ENCODE measurements at regions not wholly inside any gene's neighbourhood (a gene's known extent, or its start where the extent isn't known, plus 50 kb on each side); places are given as distances from the start of the nearest gene placed in this dataset.

DNA sequence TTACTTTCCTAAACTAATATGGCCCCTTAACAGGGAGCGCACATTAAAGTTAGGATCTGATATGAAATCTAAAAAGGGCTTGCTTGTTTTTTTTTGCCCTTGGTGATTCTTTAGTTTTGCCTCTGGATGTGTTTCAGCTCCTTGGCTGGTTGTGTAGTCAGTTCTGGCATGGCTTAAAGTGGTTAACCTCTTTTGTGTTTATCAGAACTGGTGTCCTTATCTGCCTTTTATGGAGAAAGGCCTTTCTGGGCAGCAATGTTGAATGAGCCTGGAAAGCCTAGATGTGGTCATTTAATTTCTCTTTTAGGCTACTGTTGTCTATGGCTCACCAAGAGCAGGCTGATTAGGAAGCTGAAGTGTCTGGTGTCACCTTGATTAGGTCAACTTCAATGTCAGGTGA is 254.5 kb upstream of the ROPN1 start:
- TF ChIP-seq, protein P1, sequence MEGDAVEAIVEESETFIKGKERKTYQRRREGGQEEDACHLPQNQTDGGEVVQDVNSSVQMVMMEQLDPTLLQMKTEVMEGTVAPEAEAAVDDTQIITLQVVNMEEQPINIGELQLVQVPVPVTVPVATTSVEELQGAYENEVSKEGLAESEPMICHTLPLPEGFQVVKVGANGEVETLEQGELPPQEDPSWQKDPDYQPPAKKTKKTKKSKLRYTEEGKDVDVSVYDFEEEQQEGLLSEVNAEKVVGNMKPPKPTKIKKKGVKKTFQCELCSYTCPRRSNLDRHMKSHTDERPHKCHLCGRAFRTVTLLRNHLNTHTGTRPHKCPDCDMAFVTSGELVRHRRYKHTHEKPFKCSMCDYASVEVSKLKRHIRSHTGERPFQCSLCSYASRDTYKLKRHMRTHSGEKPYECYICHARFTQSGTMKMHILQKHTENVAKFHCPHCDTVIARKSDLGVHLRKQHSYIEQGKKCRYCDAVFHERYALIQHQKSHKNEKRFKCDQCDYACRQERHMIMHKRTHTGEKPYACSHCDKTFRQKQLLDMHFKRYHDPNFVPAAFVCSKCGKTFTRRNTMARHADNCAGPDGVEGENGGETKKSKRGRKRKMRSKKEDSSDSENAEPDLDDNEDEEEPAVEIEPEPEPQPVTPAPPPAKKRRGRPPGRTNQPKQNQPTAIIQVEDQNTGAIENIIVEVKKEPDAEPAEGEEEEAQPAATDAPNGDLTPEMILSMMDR (IDR thresholded peaks at IDR 0.05), result no peak
- no peak for TF ChIP-seq POLR2A (IDR thresholded peaks at IDR 0.05)
- no peak for TF ChIP-seq EP300 (IDR thresholded peaks at IDR 0.05)
- no peak for TF ChIP-seq POLR2AphosphoS5 (IDR thresholded peaks at IDR 0.05)

Data from stomach (tissue), 4 donors.